NCI-H1105 treated with DMSO at 0.1 percent for 48 hours (cell line): ENCODE measurements at regions not wholly inside any gene's neighbourhood (a gene's known extent, or its start where the extent isn't known, plus 50 kb on each side); places are given as distances from the start of the nearest gene placed in this dataset.

Source experiments
- DNase-seq: peaks from one replicate; lab custom pipeline; 2025; lab: John Stamatoyannopoulos, UW

DNA sequence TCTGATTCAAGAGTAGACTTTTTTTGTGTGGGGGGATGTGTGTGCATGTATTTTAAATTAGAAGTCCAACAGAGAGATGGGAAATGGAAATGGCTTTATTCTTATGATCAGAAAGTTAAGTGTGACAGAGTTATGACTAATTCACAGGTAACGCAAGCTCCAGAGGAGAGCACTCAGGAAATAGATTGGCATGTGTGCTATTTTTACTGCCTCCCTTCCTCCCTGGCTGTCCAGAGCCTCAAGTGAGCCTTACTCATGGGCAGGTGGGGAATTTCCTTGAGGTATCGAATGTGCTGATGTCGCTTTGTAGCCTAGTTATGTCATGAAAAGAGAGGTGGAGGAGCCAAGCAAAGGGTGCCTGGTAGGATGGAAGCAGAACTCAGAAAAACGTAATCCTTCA is 70.3 kb upstream of the BDNF start:
- DNase-seq = no peak

DNA sequence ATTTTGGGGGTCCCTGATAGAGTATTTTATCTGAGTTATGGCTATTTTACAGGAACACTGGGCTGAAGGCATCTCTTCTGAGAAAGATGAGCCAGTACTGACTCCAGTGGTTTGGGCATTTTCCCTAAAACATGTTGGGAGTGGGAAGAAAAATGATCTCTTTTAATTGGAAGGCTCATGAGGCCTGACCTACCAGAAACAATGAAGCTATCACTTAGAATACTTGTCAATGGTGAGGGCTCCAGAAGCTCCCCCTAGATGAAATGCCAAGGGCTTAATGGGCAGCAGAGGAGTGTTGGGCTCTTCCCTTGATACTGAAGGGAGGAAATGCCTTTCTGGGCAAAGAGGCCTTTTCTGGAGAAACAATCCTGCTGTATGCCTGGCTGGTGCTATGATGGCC is 63.5 kb upstream of the BDNF start:
- no peak for DNase-seq

DNA sequence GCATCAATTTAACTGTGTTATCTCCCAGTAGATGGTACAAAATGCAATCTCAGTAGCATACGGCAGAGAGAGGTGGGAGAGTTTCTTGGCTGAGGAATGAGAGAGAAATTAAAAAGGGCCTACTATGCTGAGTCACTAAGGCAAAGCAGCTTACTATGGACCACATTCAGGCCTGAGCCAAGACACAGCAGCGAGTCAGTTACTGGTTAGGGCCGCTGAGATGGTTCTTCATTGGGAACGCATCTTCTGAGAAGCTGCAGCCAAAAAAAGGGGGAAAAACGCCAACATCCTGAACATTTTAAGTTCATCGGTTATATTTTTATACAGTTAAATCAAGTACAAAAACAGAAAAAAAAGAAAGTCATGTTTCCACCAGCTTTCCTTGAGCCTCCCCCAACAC is 61.1 kb upstream of the BDNF start:
- no peak for DNase-seq

GRCh38 chr11:27757953-27758352 is 57.7 kb upstream of the BDNF start:
- no peak for DNase-seq

GRCh38 chr11:27754035-27755017 is 54.1 kb upstream of the BDNF start:
- no peak for DNase-seq
